HL-60 (cell line): ENCODE measurements at regions not wholly inside any gene's neighbourhood (a gene's known extent, or its start where the extent isn't known, plus 50 kb on each side); places are given as distances from the start of the nearest gene placed in this dataset.
"Not testable (repeated sequence)": the region's sequence is repeated elsewhere in the genome, so short reads cannot be mapped to it uniquely, and the experiment has no call there.

Experiments
- DNase-seq, 2 experiments: peaks; one replicate each; pipeline ENCODE4 v3.0.0-alpha.2; 2010 to 2020; ENCODE audit warnings: low read depth in 1 of 2, low spot score in 1 of 2
- H3K27ac ChIP-seq: fragments of 250-450 bp; sonication (Bioruptor Pico); replicated peaks from 2 replicates; pipeline ENCODE4 v1.5.1; 2020; ENCODE audit warnings: mild to moderate bottlenecking, moderate library complexity
- H3K27me3 ChIP-seq: fragments of 250-450 bp; sonication (Bioruptor Pico); 2 replicates; pipeline ENCODE4 v1.5.1; 2021; ENCODE audit warnings: mild to moderate bottlenecking, moderate library complexity; ENCODE audit not compliant: insufficient read depth, poor library complexity, severe bottlenecking
- H3K4me3 ChIP-seq: replicated peaks from 2 replicates; pipeline ENCODE4 v1.5.1; 2011; ENCODE audit warnings: mild to moderate bottlenecking, control low read depth, low read length; ENCODE audit not compliant: insufficient read depth
- CTCF ChIP-seq: IDR thresholded peaks from one replicate; pipeline ENCODE4 v1.5.1; 2011; ENCODE audit warnings: low read length, control low read depth, inconsistent platforms; ENCODE audit not compliant: insufficient read depth
- GABPA ChIP-seq: IDR thresholded peaks from 2 replicates; pipeline ENCODE4 v1.6.1; 2012; ENCODE audit warnings: low read depth
- POLR2AphosphoS5 ChIP-seq: IDR thresholded peaks from 2 replicates; pipeline ENCODE4 v1.6.1; 2012; ENCODE audit warnings: low read depth
- REST ChIP-seq: IDR thresholded peaks from 2 replicates; pipeline ENCODE4 v1.6.1; 2012; ENCODE audit warnings: low read depth; ENCODE audit not compliant: insufficient replicate concordance
- SPI1 ChIP-seq: IDR thresholded peaks from 2 replicates; pipeline ENCODE4 v1.6.1; 2012; ENCODE audit warnings: low read depth, mild to moderate bottlenecking, borderline replicate concordance

GRCh38 chr2:89829828-89830227 lies 1138.4 kb downstream of the RPIA start:
- TF ChIP-seq GABPA = no peak
- no peak for TF ChIP-seq CTCF
- no peak for TF ChIP-seq POLR2AphosphoS5
- no peak for TF ChIP-seq REST
- no peak for TF ChIP-seq SPI1
- Histone ChIP-seq H3K27me3 (no peaks in the 10 kb centered on the region), H3K4me3 (no peak overlapping the region), H3K27ac (no peak overlapping the region)
- no peak for DNase-seq

- not testable (repeated sequence) for H3K27ac ChIP-seq, H3K4me3 ChIP-seq, H3K27me3 ChIP-seq, DNase-seq
Measured at GRCh38 chr2:89830341-89831218, 1139.1 kb downstream of the RPIA start.

- Histone ChIP-seq H3K27me3 (no peaks in the 10 kb centered on the region), H3K27ac (no peak overlapping the region), H3K4me3 (no peak overlapping the region)
- no peak for DNase-seq
- no peak for TF ChIP-seq GABPA
- TF ChIP-seq POLR2AphosphoS5 = no peak
- no peak for TF ChIP-seq CTCF
- no peak for TF ChIP-seq SPI1
- no peak for TF ChIP-seq REST
Measured at GRCh38 chr2:89831641-89832498, 1140.4 kb downstream of the RPIA start.

- TF ChIP-seq CTCF (no peak), POLR2AphosphoS5 (no peak)
- Histone ChIP-seq H3K4me3 (no peak overlapping the region), H3K27me3 (no peaks in the 10 kb centered on the region), H3K27ac (no peak overlapping the region)
- DNase-seq = no peak
Measured at GRCh38 chr2:89833116-89833779, 1141.8 kb downstream of the RPIA start.
